ENCODE measurements at regions not wholly inside any gene's neighbourhood (a gene's known extent, or its start where the extent isn't known, plus 50 kb on each side); places are given as distances from the start of the nearest gene placed in this dataset.
"Not testable (repeated sequence)": the region's sequence is repeated elsewhere in the genome, so short reads cannot be mapped to it uniquely, and the experiment has no call there.

- DNase-seq (ENCODE audit: low read depth) = no peak
Observed at GRCh38 chr7:142604671-142605070, 144.6 kb upstream of the PRSS1 start.

- DNase-seq (ENCODE audit: low read depth) = peak; percentile 80
Observed at GRCh38 chr7:142603870-142604448, 145.3 kb upstream of the PRSS1 start.

- peak; percentile 52 for DNase-seq (ENCODE audit: low read depth)
Observed at GRCh38 chr7:142602756-142603155, 146.5 kb upstream of the PRSS1 start.

GRCh38 chr7:142602183-142602582 is 147.1 kb upstream of the PRSS1 start:
- no peak for DNase-seq (ENCODE audit: low read depth)

- DNase-seq (ENCODE audit: low read depth) = peak; percentile 49
Observed at GRCh38 chr7:142598297-142598696, 151.0 kb upstream of the PRSS1 start.

GRCh38 chr7:142597547-142597946 is 151.7 kb upstream of the PRSS1 start:
- DNase-seq (ENCODE audit: low read depth) = no peak

GRCh38 chr7:142595816-142596516 is 153.3 kb upstream of the PRSS1 start:
- DNase-seq (ENCODE audit: low read depth) = no peak

GRCh38 chr7:142594078-142594477 is 155.2 kb upstream of the PRSS1 start:
- DNase-seq (ENCODE audit: low read depth) = no peak

GRCh38 chr7:142593106-142593505 is 156.2 kb upstream of the PRSS1 start:
- no peak for DNase-seq (ENCODE audit: low read depth)

- DNase-seq (ENCODE audit: low read depth) = no peak
Observed at GRCh38 chr7:142592664-142593063, 156.6 kb upstream of the PRSS1 start.

GRCh38 chr7:142592231-142592630 is 157.0 kb upstream of the PRSS1 start:
- no peak for DNase-seq (ENCODE audit: low read depth)

GRCh38 chr7:142590830-142591457 is 158.3 kb upstream of the PRSS1 start:
- no peak for DNase-seq (ENCODE audit: low read depth)

- DNase-seq (ENCODE audit: low read depth) = no peak
Observed at GRCh38 chr7:142590077-142590476, 159.2 kb upstream of the PRSS1 start.

GRCh38 chr7:142587578-142588191 is 161.6 kb upstream of the PRSS1 start:
- peak; percentile 79 for DNase-seq (ENCODE audit: low read depth)

GRCh38 chr7:142586611-142587010 is 162.7 kb upstream of the PRSS1 start:
- DNase-seq (ENCODE audit: low read depth) = no peak

GRCh38 chr7:142585425-142585824 is 163.8 kb upstream of the PRSS1 start:
- DNase-seq (ENCODE audit: low read depth) = no peak

GRCh38 chr7:142584765-142585164 is 164.5 kb upstream of the PRSS1 start:
- DNase-seq (ENCODE audit: low read depth) = peak; percentile 27

- peak; percentile 82 for DNase-seq (ENCODE audit: low read depth)
Observed at GRCh38 chr7:142583446-142583845, 165.8 kb upstream of the PRSS1 start.

- DNase-seq (ENCODE audit: low read depth) = no peak
Observed at GRCh38 chr7:142582351-142582750, 166.9 kb upstream of the PRSS1 start.

- DNase-seq (ENCODE audit: low read depth) = peak; percentile 17
Observed at GRCh38 chr7:142581341-142581740, 167.9 kb upstream of the PRSS1 start.

- no peak for DNase-seq (ENCODE audit: low read depth)
Observed at GRCh38 chr7:142579946-142580345, 169.3 kb upstream of the PRSS1 start.

- not testable (repeated sequence) for DNase-seq (ENCODE audit: low read depth)
Observed at GRCh38 chr7:142575351-142575750, 173.9 kb upstream of the PRSS1 start.

All from myocyte (in vitro differentiated cells).